Smooth muscle cell (in vitro differentiated cells): ENCODE measurements at regions not wholly inside any gene's neighbourhood (a gene's known extent, or its start where the extent isn't known, plus 50 kb on each side); places are given as distances from the start of the nearest gene placed in this dataset.

Experiments
- DNase-seq: peaks from one replicate; lab custom pipeline; 2025; ENCODE audit not compliant: unreplicated experiment; lab: John Stamatoyannopoulos, UW
- H2AFZ ChIP-seq: fragments of 200-600 bp; sonication (generic); 2 replicates; pipeline ENCODE4 v1.6.0; 2016; ENCODE audit warnings: antibody characterized with exemption, low read depth, mild to moderate bottlenecking
- H3F3A ChIP-seq: fragments of 200-600 bp; sonication (generic); 2 replicates; pipeline ENCODE4 v1.6.0; 2017; ENCODE audit warnings: antibody characterized with exemption, low read depth
- H3K27ac ChIP-seq: fragments of 200-600 bp; sonication (generic); 2 replicates; pipeline ENCODE4 v1.5.1; 2016; ENCODE audit warnings: low read depth, mild to moderate bottlenecking
- H3K27me3 ChIP-seq: fragments of 200-600 bp; sonication (generic); 2 replicates; pipeline ENCODE4 v1.6.1; 2016; ENCODE audit warnings: low read depth, mild to moderate bottlenecking
- H3K36me3 ChIP-seq: fragments of 200-600 bp; sonication (generic); 2 replicates; pipeline ENCODE4 v1.5.1; 2016; ENCODE audit warnings: low read depth
- H3K4me1 ChIP-seq: fragments of 200-600 bp; sonication (generic); 2 replicates; pipeline ENCODE4 v1.5.1; 2016; ENCODE audit warnings: low read depth
- H3K4me2 ChIP-seq: fragments of 200-600 bp; sonication (generic); 2 replicates; pipeline ENCODE4 v1.6.0; 2016; ENCODE audit warnings: mild to moderate bottlenecking
- H3K4me3 ChIP-seq: fragments of 200-600 bp; sonication (generic); 2 replicates; pipeline ENCODE4 v1.5.1; 2016; ENCODE audit warnings: mild to moderate bottlenecking
- H3K79me2 ChIP-seq: fragments of 200-600 bp; sonication (generic); 2 replicates; pipeline ENCODE4 v1.6.0; 2016; ENCODE audit warnings: low read depth, mild to moderate bottlenecking
- H3K9ac ChIP-seq: fragments of 200-600 bp; sonication (generic); 2 replicates; pipeline ENCODE4 v1.6.0; 2016; ENCODE audit warnings: low read depth
- H3K9me3 ChIP-seq: fragments of 200-600 bp; sonication (generic); replicated peaks from 2 replicates; pipeline ENCODE4 v1.5.1; 2016; ENCODE audit warnings: low read depth
- H4K20me1 ChIP-seq: fragments of 200-600 bp; sonication (generic); 2 replicates; pipeline ENCODE4 v1.6.0; 2016; ENCODE audit warnings: low read depth
- WGBS: methylation state at CpG from one replicate; pipeline ENCODE4 v1.1.7; 2016; ENCODE audit warnings: low lambda C conversion rate; 5-methylcytosine and 5-hydroxymethylcytosine counted together
- TF ChIP-seq, protein P1 (sequence below): fragments of 200-600 bp; sonication (generic); IDR thresholded peaks from 2 replicates; pipeline ENCODE4 v1.5.1; 2017; ENCODE audit warnings: borderline replicate concordance, mild to moderate bottlenecking, antibody characterized with exemption; ENCODE audit not compliant: insufficient read depth, poor library complexity, severe bottlenecking

GRCh38 chr6:66965227-66965626 lies 1258.2 kb upstream of the EYS start:
- no peaks in the 10 kb centered on the region for H3K36me3 ChIP-seq
- no peak overlapping the region for H3K4me2 ChIP-seq
- H3F3A ChIP-seq, result no peaks in the 10 kb centered on the region
- H4K20me1 ChIP-seq, result no peaks in the 10 kb centered on the region
- 81% methylated on average over 2 of the region's 2 CpGs for WGBS
- TF ChIP-seq, protein P1, sequence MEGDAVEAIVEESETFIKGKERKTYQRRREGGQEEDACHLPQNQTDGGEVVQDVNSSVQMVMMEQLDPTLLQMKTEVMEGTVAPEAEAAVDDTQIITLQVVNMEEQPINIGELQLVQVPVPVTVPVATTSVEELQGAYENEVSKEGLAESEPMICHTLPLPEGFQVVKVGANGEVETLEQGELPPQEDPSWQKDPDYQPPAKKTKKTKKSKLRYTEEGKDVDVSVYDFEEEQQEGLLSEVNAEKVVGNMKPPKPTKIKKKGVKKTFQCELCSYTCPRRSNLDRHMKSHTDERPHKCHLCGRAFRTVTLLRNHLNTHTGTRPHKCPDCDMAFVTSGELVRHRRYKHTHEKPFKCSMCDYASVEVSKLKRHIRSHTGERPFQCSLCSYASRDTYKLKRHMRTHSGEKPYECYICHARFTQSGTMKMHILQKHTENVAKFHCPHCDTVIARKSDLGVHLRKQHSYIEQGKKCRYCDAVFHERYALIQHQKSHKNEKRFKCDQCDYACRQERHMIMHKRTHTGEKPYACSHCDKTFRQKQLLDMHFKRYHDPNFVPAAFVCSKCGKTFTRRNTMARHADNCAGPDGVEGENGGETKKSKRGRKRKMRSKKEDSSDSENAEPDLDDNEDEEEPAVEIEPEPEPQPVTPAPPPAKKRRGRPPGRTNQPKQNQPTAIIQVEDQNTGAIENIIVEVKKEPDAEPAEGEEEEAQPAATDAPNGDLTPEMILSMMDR, result no peak
- no peak overlapping the region for H2AFZ ChIP-seq
- no peaks in the 10 kb centered on the region for H3K9me3 ChIP-seq
- no peaks in the 10 kb centered on the region for H3K79me2 ChIP-seq
- no peaks in the 10 kb centered on the region for H3K27me3 ChIP-seq
- no peak overlapping the region for H3K4me3 ChIP-seq
- no peak overlapping the region for H3K9ac ChIP-seq
- no peak for DNase-seq
- no peak overlapping the region for H3K27ac ChIP-seq
- no peaks in the 10 kb centered on the region for H3K4me1 ChIP-seq

GRCh38 chr6:66964216-66964615 lies 1257.2 kb upstream of the EYS start:
- H3K4me2 ChIP-seq, result no peak overlapping the region
- TF ChIP-seq, protein P1, result no peak
- 85% methylated on average over 3 of the region's 3 CpGs for WGBS

GRCh38 chr6:66962082-66962481 lies 1255.1 kb upstream of the EYS start:
- Histone ChIP-seq H3K79me2 (no peaks in the 10 kb centered on the region), H3K27ac (no peak overlapping the region), H3K4me2 (no peak overlapping the region), H3K36me3 (no peaks in the 10 kb centered on the region), H3K4me3 (no peak overlapping the region), H4K20me1 (no peaks in the 10 kb centered on the region), H3K9me3 (no peaks in the 10 kb centered on the region), H3K9ac (no peak overlapping the region), H2AFZ (no peak overlapping the region), H3K4me1 (no peaks in the 10 kb centered on the region), H3F3A (no peaks in the 10 kb centered on the region), H3K27me3 (no peaks in the 10 kb centered on the region)
- TF ChIP-seq, protein P1, result no peak
- no peak for DNase-seq
- WGBS, result 95% methylated on average over 4 of the region's 4 CpGs

More at GRCh38 chr6:66964216-66964615, 1257.2 kb upstream of the EYS start:
- no peak overlapping the region for H3K27ac ChIP-seq
- no peak for DNase-seq
- H3K36me3 ChIP-seq, result no peaks in the 10 kb centered on the region
- H3K27me3 ChIP-seq, result no peaks in the 10 kb centered on the region
- H3K4me1 ChIP-seq, result no peaks in the 10 kb centered on the region
- H4K20me1 ChIP-seq, result no peaks in the 10 kb centered on the region
- H2AFZ ChIP-seq, result no peak overlapping the region
- H3K4me3 ChIP-seq, result no peak overlapping the region
- no peaks in the 10 kb centered on the region for H3K9me3 ChIP-seq
- H3K9ac ChIP-seq, result no peak overlapping the region
- no peaks in the 10 kb centered on the region for H3F3A ChIP-seq
- no peaks in the 10 kb centered on the region for H3K79me2 ChIP-seq

DNA sequence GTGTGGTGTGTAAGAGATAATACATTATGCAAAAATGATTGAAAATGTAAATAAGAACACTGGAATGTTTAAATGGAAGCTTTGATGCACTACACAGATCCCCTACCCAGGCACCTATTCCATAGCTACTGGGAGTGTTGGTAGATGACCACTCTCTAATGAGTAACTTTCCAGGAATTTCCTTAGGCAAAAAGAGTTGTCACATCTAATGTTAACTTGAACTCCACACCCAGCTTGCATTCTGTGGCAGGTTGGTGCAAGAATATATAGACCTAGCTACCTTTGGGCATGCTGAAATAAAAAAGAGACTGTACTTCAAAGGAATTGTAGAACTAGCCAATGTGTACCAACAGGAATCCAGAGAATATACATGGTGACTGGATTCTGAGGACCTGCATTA lies 1254.2 kb upstream of the EYS start:
- Histone ChIP-seq H3K4me3 (no peak overlapping the region), H3K9me3 (no peaks in the 10 kb centered on the region), H3F3A (no peaks in the 10 kb centered on the region), H3K36me3 (no peaks in the 10 kb centered on the region), H3K79me2 (no peaks in the 10 kb centered on the region), H2AFZ (no peak overlapping the region), H4K20me1 (no peaks in the 10 kb centered on the region), H3K9ac (no peak overlapping the region), H3K27me3 (no peaks in the 10 kb centered on the region), H3K4me2 (no peak overlapping the region), H3K27ac (no peak overlapping the region), H3K4me1 (no peaks in the 10 kb centered on the region)
- TF ChIP-seq, protein P1, result no peak
- no peak for DNase-seq
